NCI-H2107 treated with DMSO at 0.1 percent for 48 hours (cell line): ENCODE measurements at regions not wholly inside any gene's neighbourhood (a gene's known extent, or its start where the extent isn't known, plus 50 kb on each side); places are given as distances from the start of the nearest gene placed in this dataset.

Source experiments
- DNase-seq: peaks from one replicate; lab custom pipeline; 2025; ENCODE audit not compliant: unreplicated experiment; lab: John Stamatoyannopoulos, UW

- DNase-seq: no peak
These were observed 359.0 kb downstream of the SLCO4C1 start for GRCh38 chr5:101937041-101937440.

GRCh38 chr5:101935086-101935485 lies 361.0 kb downstream of the SLCO4C1 start:
- DNase-seq: no peak

GRCh38 chr5:101932599-101932998 lies 363.5 kb downstream of the SLCO4C1 start:
- DNase-seq: no peak

GRCh38 chr5:101929628-101930027 lies 366.5 kb downstream of the SLCO4C1 start:
- no peak for DNase-seq

GRCh38 chr5:101917166-101917565 lies 378.9 kb downstream of the SLCO4C1 start:
- DNase-seq: no peak

- no peak for DNase-seq
These were observed 380.5 kb downstream of the SLCO4C1 start for GRCh38 chr5:101915554-101915953.

- DNase-seq: no peak
These were observed 391.3 kb downstream of the SLCO4C1 start for GRCh38 chr5:101904736-101905135.

- DNase-seq: peak; percentile 87
These were observed 398.2 kb downstream of the SLCO4C1 start for GRCh38 chr5:101897914-101898313.

GRCh38 chr5:101894985-101895384 lies 401.1 kb downstream of the SLCO4C1 start:
- DNase-seq: no peak

GRCh38 chr5:101878190-101878589 lies 417.9 kb downstream of the SLCO4C1 start:
- no peak for DNase-seq

- DNase-seq: no peak
These were observed 418.6 kb downstream of the SLCO4C1 start for GRCh38 chr5:101877451-101877850.

GRCh38 chr5:101866473-101866872 lies 429.6 kb downstream of the SLCO4C1 start:
- DNase-seq: no peak

- DNase-seq: no peak
These were observed 435.5 kb downstream of the SLCO4C1 start for GRCh38 chr5:101860563-101860962.

- no peak for DNase-seq
These were observed 435.9 kb downstream of the SLCO4C1 start for GRCh38 chr5:101860145-101860544.

GRCh38 chr5:101846496-101846895 lies 449.6 kb downstream of the SLCO4C1 start:
- DNase-seq: no peak

- no peak for DNase-seq
These were observed 453.0 kb downstream of the SLCO4C1 start for GRCh38 chr5:101843055-101843454.

- DNase-seq: no peak
These were observed 457.6 kb downstream of the SLCO4C1 start for GRCh38 chr5:101838435-101838834.

GRCh38 chr5:101829255-101829654 lies 466.8 kb downstream of the SLCO4C1 start:
- no peak for DNase-seq

GRCh38 chr5:101811466-101811865 lies 484.6 kb downstream of the SLCO4C1 start:
- no peak for DNase-seq

- DNase-seq: no peak
These were observed 489.7 kb downstream of the SLCO4C1 start for GRCh38 chr5:101806410-101806809.

GRCh38 chr5:101796427-101796826 lies 499.7 kb downstream of the SLCO4C1 start:
- DNase-seq: no peak

- DNase-seq: no peak
These were observed 507.3 kb downstream of the SLCO4C1 start for GRCh38 chr5:101788797-101789196.

GRCh38 chr5:101785090-101785489 lies 511.0 kb downstream of the SLCO4C1 start:
- DNase-seq: no peak
